IPS-NIHi11 (cell line): ENCODE measurements at regions not wholly inside any gene's neighbourhood (a gene's known extent, or its start where the extent isn't known, plus 50 kb on each side); places are given as distances from the start of the nearest gene placed in this dataset.
"Not testable (repeated sequence)": the region's sequence is repeated elsewhere in the genome, so short reads cannot be mapped to it uniquely, and the experiment has no call there.

Experiments used
- DNase-seq: peaks from one replicate; pipeline ENCODE4 v3.0.0; 2012; ENCODE audit warnings: mixed read lengths, low spot score

DNA sequence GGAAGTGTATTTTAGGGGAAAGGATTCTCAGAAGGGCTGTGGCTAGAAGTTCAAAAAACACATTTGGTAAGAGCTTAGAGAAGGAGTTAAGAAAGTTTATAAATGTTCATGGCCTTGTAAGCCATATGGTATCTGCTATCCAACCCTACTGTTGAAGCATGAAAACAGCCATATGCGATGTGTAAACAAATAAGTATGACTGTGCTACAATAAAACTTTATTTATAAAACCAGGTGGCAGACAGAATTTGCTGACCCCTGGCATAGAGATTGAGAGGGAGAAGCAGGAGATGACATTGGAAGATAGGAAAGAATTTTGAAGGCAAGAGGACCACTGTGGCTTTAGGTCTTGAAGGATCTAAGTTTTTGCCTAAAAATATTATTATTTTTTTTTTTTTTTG lies 583.5 kb downstream of the DOK5 start:
- no peak for DNase-seq

GRCh38 chr20:55057779-55058415 lies 582.5 kb downstream of the DOK5 start:
- DNase-seq: no peak

DNA sequence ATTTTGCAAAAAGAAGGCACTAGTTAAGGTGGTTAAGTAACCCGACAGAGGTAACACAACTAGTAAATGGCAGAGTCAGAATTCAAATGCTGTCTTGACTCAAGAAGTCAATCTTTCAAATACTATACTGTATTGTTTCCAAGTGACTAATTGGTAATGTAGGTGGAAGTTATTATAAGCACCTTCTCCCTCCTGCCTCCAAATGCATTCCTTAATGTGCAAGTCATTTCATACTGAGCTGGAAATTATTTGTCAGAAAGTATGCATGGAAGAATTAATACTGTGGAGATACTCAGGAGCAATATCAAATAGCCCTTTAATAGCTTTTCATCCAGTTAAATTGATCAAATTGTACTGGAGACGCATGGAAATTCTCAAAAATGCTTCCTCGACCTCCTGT lies 579.1 kb downstream of the DOK5 start:
- DNase-seq: no peak

DNA sequence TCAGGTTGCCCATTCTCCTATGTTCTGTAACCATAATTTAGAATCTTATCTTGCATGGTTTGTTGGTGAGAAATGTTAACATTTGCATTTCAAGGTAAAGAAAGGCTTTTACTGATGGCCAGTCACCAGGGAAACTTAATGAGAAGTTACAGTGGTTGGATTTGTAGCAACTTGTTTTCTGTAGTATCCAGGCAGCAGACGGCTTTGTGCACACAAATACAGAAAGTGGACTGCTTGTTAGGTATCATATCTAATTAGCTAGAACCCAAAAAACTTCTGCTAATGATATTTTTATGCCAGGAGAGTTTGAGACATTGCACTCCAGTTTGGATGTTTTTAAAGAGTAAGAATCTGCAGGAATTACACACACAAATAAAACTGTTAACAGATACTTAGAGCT lies 578.0 kb downstream of the DOK5 start:
- DNase-seq: no peak

GRCh38 chr20:55052459-55052858 lies 577.1 kb downstream of the DOK5 start:
- DNase-seq: no peak

- no peak for DNase-seq
Observed at GRCh38 chr20:55038684-55039083, 563.3 kb downstream of the DOK5 start.

GRCh38 chr20:55031971-55032370 lies 556.6 kb downstream of the DOK5 start:
- DNase-seq: no peak

GRCh38 chr20:55014766-55015165 lies 539.4 kb downstream of the DOK5 start:
- no peak for DNase-seq

DNA sequence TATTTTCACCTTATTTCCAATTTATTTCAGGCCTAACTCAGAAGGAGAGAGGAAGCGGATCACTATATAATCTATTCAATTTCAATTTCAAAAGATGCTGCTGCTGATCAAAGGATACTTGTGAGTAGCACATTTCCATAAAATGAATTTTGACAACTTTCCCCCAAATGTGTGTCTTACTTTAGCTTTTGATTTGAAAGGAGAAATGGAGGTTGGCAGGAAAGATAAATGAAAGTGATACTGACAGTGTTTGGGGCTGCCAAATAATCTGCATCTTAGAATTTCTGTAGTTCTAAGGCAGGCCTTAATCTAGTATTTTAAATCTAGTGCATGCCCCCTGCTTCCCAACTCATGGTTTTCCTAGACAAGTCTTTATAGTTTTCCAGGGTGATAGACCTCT lies 535.4 kb downstream of the DOK5 start:
- DNase-seq: no peak

DNA sequence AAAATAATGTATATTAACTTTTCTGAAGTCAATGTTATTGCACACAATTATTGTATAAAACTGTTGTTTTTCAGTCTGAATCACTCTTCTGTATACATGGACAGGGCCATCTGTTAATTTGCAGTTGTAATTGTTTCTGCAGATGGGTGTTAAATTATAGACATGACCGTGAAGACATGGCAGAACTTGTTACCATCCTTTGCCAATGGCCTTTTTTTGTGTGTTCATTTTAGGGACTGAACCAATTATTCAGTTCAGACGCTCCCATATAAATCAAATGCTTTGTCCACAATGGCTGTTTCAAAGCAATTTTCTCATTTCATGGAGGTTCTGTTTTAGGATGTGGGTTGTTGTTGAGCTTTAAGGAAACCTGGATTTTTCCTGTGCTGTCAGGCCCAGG lies 533.7 kb downstream of the DOK5 start:
- DNase-seq: no peak

DNA sequence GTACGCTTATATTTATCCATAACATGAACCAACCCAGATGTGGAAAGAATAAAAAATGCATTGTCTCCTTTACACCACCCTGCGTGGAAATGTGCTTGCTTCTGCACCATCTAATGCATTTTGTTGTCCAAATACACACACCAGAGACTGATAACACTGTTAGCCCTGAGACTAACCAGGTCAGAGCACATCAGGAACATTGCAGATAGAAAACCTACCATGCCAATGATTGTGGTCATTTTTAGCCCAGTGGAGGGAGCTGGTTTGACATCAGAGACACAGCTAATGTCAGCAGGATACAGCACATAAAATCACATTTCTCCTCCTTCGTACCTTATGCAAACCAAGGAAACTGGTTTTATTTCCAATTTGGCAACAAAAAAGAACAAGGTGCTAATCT lies 528.7 kb downstream of the DOK5 start:
- DNase-seq: no peak

- no peak for DNase-seq
Observed at GRCh38 chr20:54995553-54995952, 520.2 kb downstream of the DOK5 start.

- peak; percentile 18 for DNase-seq
Observed at GRCh38 chr20:54995011-54995410, 519.6 kb downstream of the DOK5 start.

- no peak for DNase-seq
Observed at GRCh38 chr20:54985091-54985490, 509.7 kb downstream of the DOK5 start.

DNA sequence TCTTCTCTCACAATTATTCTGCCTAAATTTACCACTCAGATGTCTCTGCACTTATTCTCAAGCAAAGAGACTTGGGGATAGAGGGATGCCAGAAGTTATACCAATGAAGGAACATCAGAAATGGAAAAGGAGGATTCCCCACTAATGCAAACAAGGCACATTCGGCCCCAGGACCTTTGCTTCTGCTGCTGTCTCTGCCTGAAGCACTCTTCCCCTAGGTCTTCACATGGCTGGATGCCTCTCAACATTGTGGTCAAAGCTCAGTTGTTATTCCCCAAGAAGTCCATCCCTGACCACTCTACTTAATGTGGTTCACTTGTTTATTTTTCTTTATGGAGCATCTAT lies 508.7 kb downstream of the DOK5 start:
- no peak for DNase-seq

DNA sequence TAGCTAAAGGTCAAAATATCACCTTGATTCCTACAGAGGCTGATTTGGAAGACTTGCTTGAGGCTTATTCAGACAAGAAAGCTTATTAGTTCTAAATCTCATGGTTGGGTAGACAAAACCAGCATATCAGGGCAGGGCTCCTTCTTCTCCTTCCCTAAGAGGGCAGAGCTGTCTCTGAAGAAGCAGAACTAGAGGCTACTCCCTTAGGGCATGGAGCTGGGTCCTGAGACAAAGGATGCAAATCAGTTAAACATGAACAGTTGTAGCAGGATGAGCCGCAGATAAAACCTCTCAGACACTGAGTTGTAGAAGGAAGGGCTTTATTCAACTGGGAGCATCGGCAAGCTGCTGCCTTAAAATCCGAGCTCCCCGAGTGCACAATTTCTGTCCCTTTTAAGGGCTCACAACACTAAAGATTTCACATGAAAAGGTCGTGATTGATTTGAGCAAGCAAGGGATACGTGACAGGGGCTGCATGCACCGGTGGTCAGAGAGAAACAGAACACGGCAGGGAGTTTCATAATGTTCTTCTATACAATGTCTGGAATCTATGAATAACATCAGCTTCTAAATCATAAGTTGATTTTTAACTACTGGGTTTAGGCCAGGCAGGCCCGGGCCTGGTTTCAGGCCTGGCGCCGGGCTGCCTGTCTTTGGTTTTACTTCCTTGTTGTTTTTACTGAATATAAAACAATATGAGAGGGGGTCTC lies 508.2 kb downstream of the DOK5 start:
- DNase-seq: not testable (repeated sequence)

- DNase-seq: no peak
Observed at GRCh38 chr20:54981175-54981574, 505.8 kb downstream of the DOK5 start.

- DNase-seq: no peak
Observed at GRCh38 chr20:54980103-54980960, 504.9 kb downstream of the DOK5 start.

DNA sequence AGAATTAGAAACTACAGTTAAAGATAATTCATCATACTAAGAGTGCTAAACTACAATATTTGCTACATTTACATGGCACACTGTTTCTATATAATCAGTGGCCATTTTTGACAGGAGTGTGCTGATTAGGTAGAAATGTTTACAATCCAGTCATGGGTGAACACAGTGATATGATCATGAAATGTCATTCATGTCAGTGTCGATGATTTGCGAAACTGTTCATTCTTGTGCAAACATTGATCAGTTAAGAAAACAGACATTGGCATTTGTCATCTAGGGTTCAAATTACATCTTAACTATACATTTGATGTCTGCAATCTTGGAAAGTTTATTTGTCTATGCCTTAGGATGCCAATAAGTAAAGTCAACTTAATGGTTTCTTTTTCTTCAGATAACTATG lies 474.9 kb downstream of the DOK5 start:
- no peak for DNase-seq

GRCh38 chr20:54941666-54942065 lies 466.3 kb downstream of the DOK5 start:
- no peak for DNase-seq

- DNase-seq: no peak
Observed at GRCh38 chr20:54940522-54940921, 465.1 kb downstream of the DOK5 start.

DNA sequence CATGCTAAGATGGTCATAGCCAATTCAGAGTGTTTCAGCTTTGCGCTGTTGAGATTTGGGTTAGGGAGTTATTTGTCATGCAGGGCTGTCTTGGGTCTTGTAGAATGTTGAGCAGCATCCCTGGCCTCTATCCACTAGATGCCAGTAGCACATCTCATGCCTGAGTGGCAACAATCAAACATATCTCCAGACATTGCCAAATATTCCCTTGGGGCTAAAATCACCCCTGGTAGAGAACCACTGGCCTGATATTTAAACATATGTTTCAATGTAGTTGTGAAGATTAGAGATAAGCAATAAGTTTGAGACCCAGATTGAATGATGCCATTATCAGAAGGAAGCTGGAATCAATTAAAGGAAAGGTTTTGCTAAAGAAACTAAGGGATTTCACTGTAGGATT lies 463.3 kb downstream of the DOK5 start:
- DNase-seq: no peak

- no peak for DNase-seq
Observed at GRCh38 chr20:54933212-54933904, 458.0 kb downstream of the DOK5 start.
